ENCODE measurements at regions not wholly inside any gene's neighbourhood (a gene's known extent, or its start where the extent isn't known, plus 50 kb on each side); places are given as distances from the start of the nearest gene placed in this dataset.

- H3K27me3 Mint-ChIP-seq (ENCODE audit: unreplicated experiment): peaks cover 4% of the 10 kb centered on the region
- peaks cover 2% of the 10 kb centered on the region for H3K4me1 Mint-ChIP-seq (ENCODE audit: low read depth, unreplicated experiment)
- DNase-seq: no peak
- H3K36me3 Mint-ChIP-seq (ENCODE audit: unreplicated experiment): peaks cover 11% of the 10 kb centered on the region
- no peak for TF ChIP-seq CTCF (IDR thresholded peaks at IDR 0.05; ENCODE audit: partially characterized antibody, unreplicated experiment)
- H3K27ac Mint-ChIP-seq (ENCODE audit: unreplicated experiment): no peak overlapping the region
- no peak overlapping the region for H3K4me3 Mint-ChIP-seq (ENCODE audit: unreplicated experiment)
- H3K9me3 Mint-ChIP-seq (ENCODE audit: unreplicated experiment): peaks cover 4% of the 10 kb centered on the region
These were observed 76.7 kb upstream of the SLC22A16 start for GRCh38 chr6:110552901-110553641.

GRCh38 chr6:110552076-110552475 lies 75.7 kb upstream of the SLC22A16 start:
- no peak for DNase-seq
- Mint-ChIP-seq H3K9me3 (ENCODE audit: unreplicated experiment) (peaks cover 4% of the 10 kb centered on the region), H3K4me3 (ENCODE audit: unreplicated experiment) (no peak overlapping the region), H3K36me3 (ENCODE audit: unreplicated experiment) (peaks cover 11% of the 10 kb centered on the region), H3K27me3 (ENCODE audit: unreplicated experiment) (peaks cover 4% of the 10 kb centered on the region), H3K4me1 (ENCODE audit: low read depth, unreplicated experiment) (peaks cover 2% of the 10 kb centered on the region), H3K27ac (ENCODE audit: unreplicated experiment) (no peak overlapping the region)
- no peak for TF ChIP-seq CTCF (IDR thresholded peaks at IDR 0.05; ENCODE audit: partially characterized antibody, unreplicated experiment)

GRCh38 chr6:110551088-110551487 lies 74.7 kb upstream of the SLC22A16 start:
- Mint-ChIP-seq H3K4me1 (ENCODE audit: low read depth, unreplicated experiment) (peaks cover 2% of the 10 kb centered on the region), H3K27ac (ENCODE audit: unreplicated experiment) (no peak overlapping the region), H3K36me3 (ENCODE audit: unreplicated experiment) (peaks cover 16% of the 10 kb centered on the region), H3K9me3 (ENCODE audit: unreplicated experiment) (peaks cover 4% of the 10 kb centered on the region), H3K27me3 (ENCODE audit: unreplicated experiment) (peaks cover 4% of the 10 kb centered on the region), H3K4me3 (ENCODE audit: unreplicated experiment) (no peak overlapping the region)
- no peak for TF ChIP-seq CTCF (IDR thresholded peaks at IDR 0.05; ENCODE audit: partially characterized antibody, unreplicated experiment)
- DNase-seq: no peak

- no peak for TF ChIP-seq CTCF (IDR thresholded peaks at IDR 0.05; ENCODE audit: partially characterized antibody, unreplicated experiment)
- H3K36me3 Mint-ChIP-seq (ENCODE audit: unreplicated experiment): peaks cover 16% of the 10 kb centered on the region
- DNase-seq: no peak
- peaks cover 4% of the 10 kb centered on the region for H3K9me3 Mint-ChIP-seq (ENCODE audit: unreplicated experiment)
- H3K4me1 Mint-ChIP-seq (ENCODE audit: low read depth, unreplicated experiment): peaks cover 2% of the 10 kb centered on the region
- no peak overlapping the region for H3K27ac Mint-ChIP-seq (ENCODE audit: unreplicated experiment)
- peaks cover 4% of the 10 kb centered on the region for H3K27me3 Mint-ChIP-seq (ENCODE audit: unreplicated experiment)
- H3K4me3 Mint-ChIP-seq (ENCODE audit: unreplicated experiment): no peak overlapping the region
These were observed 73.9 kb upstream of the SLC22A16 start for GRCh38 chr6:110550353-110550752.

- Mint-ChIP-seq H3K9me3 (ENCODE audit: unreplicated experiment) (peaks cover 4% of the 10 kb centered on the region), H3K36me3 (ENCODE audit: unreplicated experiment) (peaks cover 16% of the 10 kb centered on the region), H3K27ac (ENCODE audit: unreplicated experiment) (no peak overlapping the region), H3K4me3 (ENCODE audit: unreplicated experiment) (no peak overlapping the region), H3K4me1 (ENCODE audit: low read depth, unreplicated experiment) (peaks cover 2% of the 10 kb centered on the region), H3K27me3 (ENCODE audit: unreplicated experiment) (peaks cover 4% of the 10 kb centered on the region)
- DNase-seq: no peak
- no peak for TF ChIP-seq CTCF (IDR thresholded peaks at IDR 0.05; ENCODE audit: partially characterized antibody, unreplicated experiment)
These were observed 72.9 kb upstream of the SLC22A16 start for GRCh38 chr6:110549277-110549676.

Data from glutamatergic neuron (in vitro differentiated cells).